ENCODE measurements at regions not wholly inside any gene's neighbourhood (a gene's known extent, or its start where the extent isn't known, plus 50 kb on each side); places are given as distances from the start of the nearest gene placed in this dataset.

DNA sequence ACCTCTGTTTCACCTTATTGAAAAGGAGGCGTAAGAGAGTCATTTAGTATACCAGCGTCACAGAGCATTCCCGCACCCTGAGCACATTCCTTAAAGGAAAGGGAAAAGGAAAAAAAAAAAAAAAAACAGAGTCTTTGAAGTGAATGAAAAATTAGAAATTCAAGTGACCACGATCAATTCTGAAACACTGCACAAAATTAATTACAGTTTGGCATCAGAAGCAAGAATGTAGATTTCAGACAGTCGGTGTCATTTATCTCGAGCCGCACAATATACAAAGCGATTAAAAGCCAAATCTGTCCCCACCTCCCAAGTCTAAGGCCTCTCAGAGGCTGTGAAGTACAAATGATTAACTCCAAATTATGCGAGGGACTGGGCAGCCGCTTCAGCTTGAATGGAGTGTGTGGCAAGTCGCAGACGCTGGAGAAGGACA, 173.7 kb upstream of the ZNF507 start:
- DNase-seq (ENCODE audit: low read depth, low spot score), result no peak
- Histone ChIP-seq H3K9me3 (ENCODE audit: control insufficient read depth, insufficient read depth, low read length) (no peaks in the 10 kb centered on the region), H3K27ac (ENCODE audit: low read depth, low read length) (no peak overlapping the region), H3K4me3 (ENCODE audit: low read depth, low read length) (no peak overlapping the region), H3K27me3 (ENCODE audit: control insufficient read depth, insufficient read depth, low read length) (no peaks in the 10 kb centered on the region)
- TF ChIP-seq, protein P1, sequence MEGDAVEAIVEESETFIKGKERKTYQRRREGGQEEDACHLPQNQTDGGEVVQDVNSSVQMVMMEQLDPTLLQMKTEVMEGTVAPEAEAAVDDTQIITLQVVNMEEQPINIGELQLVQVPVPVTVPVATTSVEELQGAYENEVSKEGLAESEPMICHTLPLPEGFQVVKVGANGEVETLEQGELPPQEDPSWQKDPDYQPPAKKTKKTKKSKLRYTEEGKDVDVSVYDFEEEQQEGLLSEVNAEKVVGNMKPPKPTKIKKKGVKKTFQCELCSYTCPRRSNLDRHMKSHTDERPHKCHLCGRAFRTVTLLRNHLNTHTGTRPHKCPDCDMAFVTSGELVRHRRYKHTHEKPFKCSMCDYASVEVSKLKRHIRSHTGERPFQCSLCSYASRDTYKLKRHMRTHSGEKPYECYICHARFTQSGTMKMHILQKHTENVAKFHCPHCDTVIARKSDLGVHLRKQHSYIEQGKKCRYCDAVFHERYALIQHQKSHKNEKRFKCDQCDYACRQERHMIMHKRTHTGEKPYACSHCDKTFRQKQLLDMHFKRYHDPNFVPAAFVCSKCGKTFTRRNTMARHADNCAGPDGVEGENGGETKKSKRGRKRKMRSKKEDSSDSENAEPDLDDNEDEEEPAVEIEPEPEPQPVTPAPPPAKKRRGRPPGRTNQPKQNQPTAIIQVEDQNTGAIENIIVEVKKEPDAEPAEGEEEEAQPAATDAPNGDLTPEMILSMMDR (IDR thresholded peaks at IDR 0.05; ENCODE audit: low read depth, low read length), result no peak
- POLR2A ChIA-PET, result no interaction called here
- CTCF ChIA-PET, result no interaction called here

DNA sequence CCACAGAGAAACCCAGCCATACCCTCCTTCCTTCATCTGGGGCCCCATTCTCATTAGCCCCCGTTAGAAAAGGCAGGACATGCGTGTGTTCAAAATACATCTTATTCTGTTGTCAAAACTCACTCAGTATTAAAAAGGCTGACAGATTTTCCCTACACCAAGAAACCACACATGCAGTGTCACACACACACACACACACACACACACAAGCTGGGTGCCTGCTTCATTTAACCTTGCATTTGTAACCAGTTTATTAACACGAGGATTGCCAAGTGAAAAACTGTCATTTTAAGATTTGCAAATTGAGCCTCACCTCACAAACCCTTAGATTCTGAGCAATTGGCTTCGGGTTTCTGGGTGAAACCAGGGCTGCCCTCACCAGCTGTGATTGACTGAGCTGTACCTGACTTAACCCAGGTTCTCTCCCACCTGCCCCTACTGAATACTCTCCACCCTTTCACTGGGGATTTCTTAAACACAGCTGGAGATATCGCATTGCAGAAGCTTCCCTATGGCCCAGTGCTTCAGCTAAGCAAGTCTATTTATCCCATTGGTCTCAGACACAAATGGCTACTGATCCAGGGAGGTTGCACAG, 172.7 kb upstream of the ZNF507 start:
- Histone ChIP-seq H3K9me3 (ENCODE audit: control insufficient read depth, insufficient read depth, low read length) (no peaks in the 10 kb centered on the region), H3K27me3 (ENCODE audit: control insufficient read depth, insufficient read depth, low read length) (no peaks in the 10 kb centered on the region), H3K27ac (ENCODE audit: low read depth, low read length) (no peak overlapping the region), H3K4me3 (ENCODE audit: low read depth, low read length) (no peak overlapping the region)
- DNase-seq (ENCODE audit: low read depth, low spot score), result no peak
- ChIA-PET POLR2A (no interaction called here), CTCF (no interaction called here)
- TF ChIP-seq, protein P1 (IDR thresholded peaks at IDR 0.05; ENCODE audit: low read depth, low read length), result no peak

DNA sequence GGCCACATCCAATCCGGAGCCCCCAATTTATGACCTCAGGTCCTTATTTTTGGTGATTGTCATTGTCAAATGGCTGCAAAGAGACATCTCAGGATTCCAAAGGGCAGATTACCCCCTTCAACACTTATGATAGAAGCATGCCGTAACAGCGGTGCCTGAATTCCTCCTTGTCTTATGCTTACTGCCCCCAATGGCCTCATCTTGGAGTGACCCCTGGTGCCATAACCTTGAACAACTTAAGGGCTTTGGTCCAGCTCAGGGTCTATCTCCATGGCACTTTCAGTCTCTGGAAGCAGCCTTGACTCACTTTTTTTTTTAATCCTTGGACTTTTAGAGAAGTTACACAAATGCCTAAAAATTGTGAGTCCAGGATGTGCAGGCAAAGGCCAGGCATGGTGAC, 171.6 kb upstream of the ZNF507 start:
- no peak for DNase-seq (ENCODE audit: low read depth, low spot score)
- Histone ChIP-seq H3K9me3 (ENCODE audit: control insufficient read depth, insufficient read depth, low read length) (no peaks in the 10 kb centered on the region), H3K27ac (ENCODE audit: low read depth, low read length) (no peak overlapping the region), H3K4me3 (ENCODE audit: low read depth, low read length) (no peak overlapping the region), H3K27me3 (ENCODE audit: control insufficient read depth, insufficient read depth, low read length) (no peaks in the 10 kb centered on the region)
- CTCF ChIA-PET, result no interaction called here
- POLR2A ChIA-PET, result no interaction called here
- TF ChIP-seq, protein P1 (IDR thresholded peaks at IDR 0.05; ENCODE audit: low read depth, low read length), result no peak

DNA sequence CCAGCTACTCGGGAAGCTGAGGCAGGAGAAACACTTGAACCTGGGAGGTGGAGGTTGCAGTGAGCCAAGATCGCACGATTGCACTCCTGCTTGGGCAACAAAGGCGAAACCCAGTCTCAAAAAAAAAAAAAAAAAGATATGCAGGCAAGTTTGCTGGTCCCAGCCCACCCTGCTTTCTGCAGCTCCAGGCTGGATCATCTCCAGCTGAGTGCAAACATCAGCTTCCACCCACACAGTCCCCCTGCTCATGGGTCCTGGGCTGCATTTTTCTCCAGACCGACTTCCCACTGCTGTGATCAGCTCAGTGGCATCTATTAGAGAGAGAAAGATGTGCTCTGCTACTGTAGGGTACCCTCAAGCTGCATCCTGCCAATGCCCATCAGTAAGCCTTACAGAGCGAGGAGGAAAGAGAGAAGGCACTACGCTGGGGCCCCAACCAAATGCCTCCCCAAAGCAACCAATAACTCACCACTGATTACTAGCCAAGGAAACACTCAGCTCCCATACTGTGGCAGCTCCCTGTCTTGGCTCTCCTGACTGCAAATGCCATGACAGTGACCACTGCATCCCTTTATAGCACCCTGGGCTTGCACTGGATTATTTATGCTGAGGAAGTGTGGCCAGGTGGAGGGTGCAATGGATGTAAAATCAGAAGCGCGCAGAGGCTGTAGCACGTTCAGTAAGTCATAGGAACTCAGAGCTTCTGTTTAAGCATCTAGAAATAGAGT, 170.9 kb upstream of the ZNF507 start:
- DNase-seq (ENCODE audit: low read depth, low spot score), result no peak
- CTCF ChIA-PET, result no interaction called here
- Histone ChIP-seq H3K9me3 (ENCODE audit: control insufficient read depth, insufficient read depth, low read length) (peaks cover 6% of the 10 kb centered on the region; the same call in 1 of the 2 replicates), H3K27ac (ENCODE audit: low read depth, low read length) (no peak overlapping the region), H3K4me3 (ENCODE audit: low read depth, low read length) (no peak overlapping the region), H3K27me3 (ENCODE audit: control insufficient read depth, insufficient read depth, low read length) (no peaks in the 10 kb centered on the region)
- POLR2A ChIA-PET, result no interaction called here
- TF ChIP-seq, protein P1 (IDR thresholded peaks at IDR 0.05; ENCODE audit: low read depth, low read length), result no peak

DNA sequence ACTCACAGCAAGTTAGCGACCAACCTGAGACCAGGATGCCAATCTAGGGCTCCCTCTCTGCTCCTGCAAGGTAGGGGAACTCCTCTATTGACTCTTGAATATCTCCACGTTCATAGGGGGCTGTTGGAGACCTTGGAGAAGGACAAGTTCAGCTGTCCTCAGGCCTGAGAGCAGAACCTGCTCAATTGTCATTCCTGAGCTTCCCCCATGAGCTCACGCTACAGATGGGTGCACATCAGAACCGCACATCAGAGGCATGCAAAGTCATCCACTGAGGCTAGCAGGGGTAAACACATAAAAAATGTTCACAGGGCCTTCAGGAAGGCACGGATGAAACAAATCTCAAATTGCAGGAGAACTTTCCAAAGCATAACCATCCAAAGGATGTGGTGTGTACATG, 168.8 kb upstream of the ZNF507 start:
- H3K27me3 ChIP-seq (ENCODE audit: control insufficient read depth, insufficient read depth, low read length), result no peaks in the 10 kb centered on the region
- CTCF ChIA-PET, result no interaction called here

More for the DNA sequence above, 168.8 kb upstream of the ZNF507 start:
- TF ChIP-seq, protein P1 (IDR thresholded peaks at IDR 0.05; ENCODE audit: low read depth, low read length), result no peak
- H3K9me3 ChIP-seq (ENCODE audit: control insufficient read depth, insufficient read depth, low read length), result peaks cover 6% of the 10 kb centered on the region; the same call in 1 of the 2 replicates
- POLR2A ChIA-PET, result no interaction called here
- DNase-seq (ENCODE audit: low read depth, low spot score), result no peak
- H3K27ac ChIP-seq (ENCODE audit: low read depth, low read length), result no peak overlapping the region
- no peak overlapping the region for H3K4me3 ChIP-seq (ENCODE audit: low read depth, low read length)

Measured in AG04450 (cell line).